HG03039 (cell line): ENCODE measurements at regions not wholly inside any gene's neighbourhood (a gene's known extent, or its start where the extent isn't known, plus 50 kb on each side); places are given as distances from the start of the nearest gene placed in this dataset.

ENCODE experiments used
- ATAC-seq: cut with Tn5 transposase; IDR thresholded peaks from one replicate; pipeline ENCODE4 v1.9.1; 2021; ENCODE audit warnings: mild to moderate bottlenecking, moderate library complexity; ENCODE audit not compliant: unreplicated experiment

DNA sequence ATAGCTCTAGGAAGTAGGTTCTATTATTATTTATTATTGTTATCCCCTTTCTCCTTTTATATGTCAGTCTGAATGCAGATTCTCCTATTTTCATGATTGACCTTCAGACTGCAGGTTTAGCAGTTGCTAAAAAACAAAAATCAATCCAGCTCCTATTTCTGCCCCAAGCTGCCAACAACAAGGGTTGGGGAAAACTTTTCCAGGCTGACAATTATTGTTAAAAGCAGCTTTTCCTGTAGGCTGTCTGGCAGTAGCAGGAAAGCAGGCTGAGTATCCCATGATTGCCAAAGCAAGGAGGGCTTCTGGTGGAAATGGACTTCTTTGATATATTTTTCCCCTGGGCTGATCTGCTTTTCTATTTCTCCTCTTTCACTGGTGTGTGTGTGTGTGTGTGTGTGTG lies 78.0 kb upstream of the CTLA4 start:
- no peak for ATAC-seq

DNA sequence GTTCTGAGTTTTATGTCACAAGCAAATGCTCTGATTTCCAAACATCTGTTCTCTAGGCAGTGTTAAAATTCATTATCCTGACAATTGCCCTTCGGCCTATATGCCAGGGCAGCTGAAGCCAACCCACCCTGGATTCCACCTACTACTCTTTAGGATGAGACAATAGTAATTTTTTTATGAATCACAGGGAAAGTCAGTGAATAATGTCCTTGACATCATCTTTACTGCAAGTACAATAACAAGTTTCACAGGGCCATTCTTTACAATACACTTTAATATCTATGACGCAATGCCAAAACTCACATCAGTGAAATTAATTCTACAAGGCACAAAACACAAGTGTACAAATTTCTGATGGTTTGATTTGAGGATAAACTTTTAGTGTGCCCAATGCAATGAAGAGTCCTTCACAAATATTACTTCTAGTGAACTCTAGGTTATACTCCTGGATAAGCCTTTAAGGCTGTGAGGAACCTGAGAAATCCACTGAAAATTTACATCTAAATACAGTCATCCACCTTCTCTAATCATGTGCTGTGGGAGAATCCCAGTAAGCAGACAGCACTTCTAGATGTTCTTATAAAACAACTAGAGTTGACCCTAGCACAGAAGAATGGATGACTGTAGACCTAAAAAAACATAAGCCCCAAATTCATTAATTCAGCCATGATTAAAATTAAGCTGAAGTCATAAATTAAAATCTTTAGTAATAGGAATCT lies 77.3 kb upstream of the CTLA4 start:
- ATAC-seq: no peak

DNA sequence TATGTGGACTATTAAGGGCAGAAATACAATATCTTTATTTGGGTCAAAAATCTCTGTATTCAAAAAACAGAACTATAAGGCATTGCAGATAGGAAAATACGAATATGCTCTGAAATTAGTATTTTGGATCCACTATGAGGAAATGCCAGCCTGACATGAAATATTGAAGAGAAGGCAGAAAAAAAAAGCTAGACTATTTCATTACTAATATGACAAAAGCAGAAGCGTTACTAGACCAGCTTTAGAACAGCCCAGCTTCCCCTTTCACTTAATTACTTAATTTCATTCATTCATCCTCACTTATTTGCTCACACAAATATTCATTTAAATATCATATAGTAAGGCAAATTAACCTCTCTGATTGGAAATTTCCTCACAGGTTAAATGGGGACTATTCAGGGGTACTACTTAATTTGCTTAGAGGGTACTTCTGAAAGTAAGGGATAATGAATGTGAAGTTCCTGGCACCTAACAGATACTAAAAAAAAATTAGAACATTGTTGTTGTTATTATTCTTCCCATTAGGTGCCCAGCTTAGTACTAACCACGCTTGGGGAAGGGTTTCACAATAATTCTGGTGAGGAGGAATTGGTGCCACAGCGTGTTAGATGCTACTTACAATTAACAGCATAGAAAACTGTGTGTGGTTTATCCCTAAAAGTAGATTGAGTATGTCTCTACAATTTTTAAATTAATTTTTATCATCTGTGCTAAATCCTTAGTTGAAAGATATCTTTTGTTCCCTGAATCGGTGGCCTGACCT lies 71.1 kb upstream of the CTLA4 start:
- no peak for ATAC-seq

DNA sequence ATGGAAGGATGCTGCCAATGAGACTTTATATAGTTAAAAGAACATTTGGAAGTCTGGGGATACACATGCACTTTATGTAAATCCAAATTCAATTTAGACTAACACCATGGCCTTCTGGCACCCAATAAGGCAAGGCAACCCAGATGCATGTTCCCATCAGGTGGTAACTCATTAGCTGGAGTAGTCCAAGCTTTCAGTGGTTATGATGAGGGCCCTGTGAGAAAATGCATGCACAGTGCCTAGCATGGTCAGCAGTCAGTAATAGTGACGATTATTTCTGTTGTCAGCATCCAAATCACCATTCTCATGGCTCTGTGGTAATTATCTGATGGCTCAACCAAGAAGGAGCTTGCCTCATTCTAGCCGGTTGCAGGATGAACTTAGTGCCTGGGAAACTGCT lies 70.3 kb upstream of the CTLA4 start:
- no peak for ATAC-seq

DNA sequence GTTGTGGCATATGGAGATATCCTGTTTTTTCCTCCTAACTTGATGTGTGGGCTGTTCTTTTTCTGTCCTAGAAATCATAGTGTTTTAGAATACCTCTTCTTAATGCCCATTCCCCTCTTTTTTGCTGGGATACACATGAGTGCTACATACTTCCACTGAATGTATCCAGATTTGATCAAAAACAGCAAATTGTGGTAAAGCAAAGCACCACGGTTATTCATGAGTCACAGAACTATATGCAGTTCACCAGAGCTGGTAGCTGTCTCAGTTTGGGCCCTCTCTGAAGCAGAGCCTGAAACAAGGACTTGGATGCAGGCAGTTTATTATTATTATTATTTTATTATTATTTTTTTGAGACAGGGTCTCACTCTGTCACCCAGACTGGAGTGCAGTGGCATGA lies 69.9 kb upstream of the CTLA4 start:
- ATAC-seq: no peak

DNA sequence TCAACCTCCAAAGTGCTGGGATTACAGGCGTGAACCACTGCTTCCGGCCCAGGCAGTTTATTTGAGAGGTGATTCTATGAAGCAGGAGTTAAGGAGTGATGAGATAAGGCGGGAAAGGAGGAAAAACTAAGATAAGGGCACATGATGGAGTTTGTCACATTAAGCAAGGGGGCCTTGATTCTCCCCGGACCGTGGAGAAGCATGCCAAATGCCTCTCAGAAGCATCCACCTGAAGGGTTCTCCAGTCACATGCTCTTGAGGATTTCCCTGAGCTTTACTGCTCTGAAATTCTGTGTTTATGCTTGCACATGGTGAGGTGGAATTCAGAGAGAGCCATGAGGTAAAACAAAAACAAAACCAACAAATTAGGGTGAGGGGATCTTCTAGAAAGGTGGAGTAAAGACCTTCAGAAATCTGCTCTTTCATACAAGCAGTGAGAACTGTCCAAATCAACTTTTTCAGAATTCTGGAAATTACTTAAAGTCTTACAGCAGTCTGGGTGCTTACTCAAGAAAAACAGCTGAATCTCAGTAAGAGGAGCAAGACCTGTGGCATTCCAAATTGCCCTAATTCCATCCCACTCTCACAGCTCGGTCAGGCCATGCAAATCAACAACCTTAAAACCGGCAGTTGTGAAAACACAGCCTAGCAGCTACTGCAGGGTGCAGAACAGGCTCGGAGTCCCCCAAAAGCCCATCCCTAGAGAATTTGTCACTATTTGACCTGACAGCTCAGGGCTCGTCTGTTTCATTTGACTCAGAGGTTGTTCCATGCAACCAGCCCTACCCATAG lies 69.1 kb upstream of the CTLA4 start:
- ATAC-seq: no peak

DNA sequence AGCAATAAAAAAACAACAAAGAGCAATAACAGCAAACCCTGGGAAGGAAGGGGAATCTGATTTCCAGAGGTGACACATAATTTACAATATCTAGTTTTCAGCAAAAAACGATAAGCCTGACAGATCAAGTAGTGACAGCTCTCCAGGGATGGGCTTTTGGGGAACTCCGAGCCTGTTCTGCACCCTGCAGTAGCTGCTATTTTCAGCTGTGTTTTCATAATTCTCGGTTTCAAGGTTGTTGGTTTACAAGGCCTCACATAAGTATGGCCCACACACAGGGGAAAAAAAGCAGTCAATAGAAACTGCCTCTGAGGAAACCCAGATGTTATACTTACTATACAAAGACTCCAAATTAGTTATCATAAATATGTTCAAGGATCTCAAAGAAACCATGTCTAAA lies 67.7 kb upstream of the CTLA4 start:
- ATAC-seq: peak; percentile 94

DNA sequence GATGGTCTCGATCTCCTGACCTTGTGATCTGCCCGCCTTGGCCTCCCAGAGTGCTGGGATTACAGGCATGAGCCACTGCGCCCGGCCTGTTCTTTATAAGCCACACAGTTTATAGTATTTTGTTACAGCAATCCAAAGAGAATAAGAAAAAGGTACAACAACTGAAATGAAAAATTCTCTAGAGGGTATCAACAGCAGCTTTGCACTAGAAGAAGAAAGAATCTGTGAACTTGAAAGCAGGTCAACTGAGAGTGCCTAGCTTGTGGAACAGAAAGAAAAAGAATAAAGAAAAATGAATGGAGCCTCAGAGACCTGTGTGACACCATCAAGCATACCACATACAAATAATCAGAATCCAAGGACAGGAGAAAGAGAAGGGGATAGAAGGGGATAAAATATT lies 66.8 kb upstream of the CTLA4 start:
- ATAC-seq: no peak

DNA sequence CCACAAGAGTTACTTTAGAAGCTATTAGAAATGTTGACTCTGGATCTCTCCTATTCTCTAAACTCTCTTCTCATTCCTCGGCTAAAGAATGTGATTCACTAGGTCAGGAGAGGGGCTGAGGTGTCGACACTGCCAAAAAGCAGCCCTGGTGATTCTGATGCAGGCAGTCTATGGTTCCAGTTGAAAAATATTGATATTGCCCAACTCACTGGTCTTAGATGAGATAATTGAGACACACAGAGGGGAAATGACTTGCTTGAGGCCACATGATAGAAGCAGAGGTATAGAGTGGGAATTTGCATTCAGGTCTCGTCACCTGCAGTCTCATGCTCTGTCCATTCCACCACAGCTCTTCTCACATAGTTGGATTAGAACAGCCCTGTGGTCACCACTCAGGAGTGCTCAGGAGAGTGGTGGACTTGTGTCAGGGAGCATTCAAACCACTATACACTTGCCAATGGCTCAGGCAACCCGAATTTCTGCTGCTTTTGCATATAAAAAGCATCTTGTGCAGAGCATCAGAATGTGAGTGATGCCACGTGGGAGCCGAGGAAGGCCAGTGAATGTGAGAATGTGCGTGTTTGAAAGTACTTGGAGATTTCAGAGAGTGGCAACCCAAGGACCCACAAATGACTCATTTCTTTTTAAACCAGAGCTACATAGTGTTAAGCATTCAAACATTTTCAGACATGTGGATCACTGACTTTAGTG lies 65.1 kb upstream of the CTLA4 start:
- ATAC-seq: no peak

DNA sequence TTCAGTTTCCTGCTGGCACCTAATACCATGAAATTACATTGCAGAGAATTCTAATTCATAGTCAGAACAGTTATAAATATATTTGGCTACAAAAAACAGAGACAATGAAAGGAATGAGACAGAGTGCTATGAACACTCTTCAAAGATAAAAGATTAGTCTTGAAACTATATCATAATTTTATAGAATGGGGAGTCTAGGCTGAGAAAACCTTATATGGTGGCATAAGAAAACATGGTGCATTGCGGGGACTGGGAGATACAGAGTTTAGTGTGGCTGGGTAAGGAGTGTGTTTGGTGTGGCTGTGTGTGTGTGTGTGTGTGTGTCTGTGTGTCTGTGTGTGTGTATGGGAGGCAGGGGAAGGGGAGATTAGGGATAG lies 64.5 kb upstream of the CTLA4 start:
- no peak for ATAC-seq

DNA sequence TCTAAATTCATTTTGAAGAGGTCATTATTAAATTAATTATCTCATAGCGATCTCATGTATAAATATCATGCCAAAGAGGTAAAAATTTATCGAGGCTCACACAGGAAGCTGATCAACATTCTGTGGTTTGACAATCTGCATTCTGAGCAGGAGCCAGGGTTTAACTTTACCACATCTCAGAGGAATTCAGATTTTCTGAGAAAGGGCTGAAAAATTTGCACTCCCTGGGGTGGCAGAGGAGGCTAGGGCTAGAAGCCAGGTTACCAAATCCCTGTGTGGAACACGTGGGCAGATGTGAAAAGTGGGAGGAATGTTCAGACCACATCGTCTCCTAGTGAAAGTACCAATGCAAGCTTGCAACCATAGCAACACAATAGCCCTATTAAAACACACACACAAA lies 63.5 kb upstream of the CTLA4 start:
- ATAC-seq: no peak

DNA sequence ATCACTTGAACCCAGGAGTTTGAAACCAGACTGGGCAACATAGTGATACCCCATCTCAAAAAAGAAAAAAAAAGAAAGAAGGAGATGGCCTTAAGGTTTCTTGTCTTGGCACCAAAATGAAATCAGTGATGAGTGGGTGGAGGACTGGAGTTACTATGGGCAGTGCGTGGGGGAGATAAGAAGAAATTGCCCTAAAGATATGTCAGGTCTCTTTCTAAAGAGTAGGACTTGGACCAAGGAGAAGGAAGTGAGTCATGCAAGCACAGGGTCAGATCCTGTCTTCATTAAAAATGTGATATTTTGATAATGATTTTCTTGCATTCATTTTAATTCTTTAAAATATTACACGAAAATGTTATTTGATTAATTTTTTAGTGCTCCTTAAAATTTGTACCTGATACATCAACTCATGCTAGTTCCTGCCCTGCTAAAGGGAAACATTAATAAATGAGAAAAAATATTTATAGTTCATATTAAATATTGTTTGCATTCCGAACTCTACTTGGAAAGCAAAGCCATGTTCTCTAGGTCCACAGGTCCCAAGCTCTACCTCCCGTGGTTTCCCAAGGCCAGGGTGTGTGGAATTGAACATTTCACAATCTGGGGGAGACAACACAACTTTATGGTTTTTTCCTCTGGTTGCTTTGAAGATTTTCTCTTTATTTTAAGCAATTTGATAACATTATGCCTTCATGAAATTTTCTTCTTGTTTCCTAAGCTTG lies 62.6 kb upstream of the CTLA4 start:
- no peak for ATAC-seq

DNA sequence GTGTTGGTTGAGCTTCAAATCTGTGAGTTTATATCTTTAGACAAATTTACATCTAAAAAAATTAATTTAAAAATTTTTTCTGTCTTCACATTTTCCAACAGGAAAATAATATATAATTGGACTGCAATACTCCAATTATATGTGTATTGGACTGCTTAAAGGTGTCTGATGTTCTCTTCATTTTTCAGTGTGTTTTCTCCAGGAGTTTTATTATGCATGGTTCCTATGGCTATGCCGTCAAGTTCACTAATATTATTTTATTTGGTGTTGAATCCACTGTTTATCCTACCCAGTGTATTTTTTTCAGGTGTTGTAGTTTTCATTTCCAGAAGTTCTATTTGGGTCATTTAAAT lies 62.1 kb upstream of the CTLA4 start:
- ATAC-seq: no peak

DNA sequence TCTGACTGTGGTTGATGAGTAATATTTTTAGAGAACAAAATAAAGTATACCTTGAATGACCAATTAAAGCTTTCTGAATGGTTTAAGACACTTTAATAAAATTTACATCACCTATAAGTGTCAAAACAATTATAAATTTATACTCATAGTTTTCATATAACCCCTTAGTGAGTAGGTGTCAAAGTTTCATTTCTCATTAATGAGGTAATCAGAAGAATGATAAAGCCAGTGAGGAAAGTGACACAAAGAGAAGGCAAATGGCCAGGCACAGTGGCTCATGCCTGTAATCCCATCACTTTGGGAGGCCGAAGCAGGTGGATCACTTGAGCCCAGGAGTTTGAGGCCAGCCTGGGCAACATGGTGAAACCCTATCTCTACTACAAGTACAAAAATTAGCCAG lies 60.8 kb upstream of the CTLA4 start:
- ATAC-seq: no peak

DNA sequence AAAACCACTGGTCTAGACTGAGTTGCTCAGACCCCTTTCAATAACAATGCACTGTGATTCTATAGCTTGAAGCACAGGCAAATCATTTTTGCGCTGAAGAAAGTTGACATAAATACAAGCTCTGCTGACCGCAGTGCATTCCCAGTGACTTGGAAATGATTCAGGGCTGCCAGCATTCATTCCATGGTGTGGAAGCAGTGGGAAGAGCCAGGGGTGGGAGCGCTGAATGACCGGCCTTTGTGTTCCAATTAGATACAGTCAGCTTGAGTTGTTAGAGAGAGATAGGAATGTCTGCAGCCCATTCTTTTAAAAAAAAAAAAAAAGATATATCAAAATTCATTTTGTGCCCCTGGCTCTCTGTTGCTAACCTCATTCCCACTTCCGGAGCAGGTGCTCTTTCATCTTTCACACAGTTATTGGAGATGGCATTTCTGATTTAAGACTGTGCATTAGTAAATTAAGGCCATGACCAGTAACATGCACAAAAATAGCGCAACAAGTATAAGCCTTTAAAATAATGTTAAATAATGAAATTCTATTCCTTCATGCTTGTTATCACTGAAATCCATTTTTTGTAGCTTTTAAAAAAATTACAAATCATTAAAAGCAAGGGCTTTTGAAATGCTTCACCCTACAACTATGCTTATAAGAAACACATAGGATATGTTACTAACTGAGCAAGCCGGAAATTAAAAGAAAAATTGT lies 59.4 kb upstream of the CTLA4 start:
- no peak for ATAC-seq

DNA sequence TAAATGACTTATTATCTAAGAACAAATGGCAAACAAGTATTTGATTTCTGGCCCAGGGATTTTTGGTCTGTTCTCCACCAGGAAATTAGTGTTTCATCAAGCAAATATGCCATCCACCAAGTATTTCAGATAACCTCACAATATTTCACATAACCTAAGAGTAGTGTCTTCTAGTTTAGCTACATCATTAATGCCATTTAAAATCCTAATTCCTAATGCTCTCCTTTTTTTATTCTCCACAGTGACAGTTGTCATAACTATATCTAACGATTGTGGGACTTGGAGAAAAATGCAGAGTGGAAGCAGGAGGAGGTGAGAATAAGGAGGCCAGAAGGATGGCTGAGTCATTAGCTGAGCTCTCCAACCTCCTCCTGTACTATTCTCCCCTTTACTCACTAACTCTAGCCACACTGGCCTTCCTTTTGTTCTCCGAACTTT lies 58.5 kb upstream of the CTLA4 start:
- ATAC-seq: no peak

DNA sequence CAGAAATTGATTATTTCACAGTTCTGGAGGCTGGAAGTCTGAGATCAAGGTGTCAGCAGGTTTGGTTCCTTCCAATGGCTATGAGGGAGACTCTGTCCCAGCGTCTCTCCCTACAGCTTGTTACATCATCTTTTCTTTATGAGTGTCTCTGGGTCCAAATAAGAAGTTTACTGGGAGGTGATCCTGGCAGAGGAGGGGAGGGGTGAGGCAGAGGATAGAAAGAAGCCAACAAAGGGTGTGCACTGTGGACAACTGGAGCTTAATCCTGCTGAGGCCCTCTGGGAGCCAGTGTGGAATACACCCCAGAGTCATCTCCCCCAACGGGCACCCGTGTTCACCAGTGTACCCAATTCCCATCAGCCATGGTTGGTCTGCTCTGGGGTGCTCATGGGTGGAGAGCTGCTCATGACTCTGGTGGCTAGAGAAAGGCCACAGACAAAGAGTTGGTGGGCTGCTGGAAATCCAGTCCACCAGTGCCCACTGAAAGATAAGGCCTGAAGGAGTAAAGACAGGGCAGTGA lies 57.5 kb upstream of the CTLA4 start:
- no peak for ATAC-seq

DNA sequence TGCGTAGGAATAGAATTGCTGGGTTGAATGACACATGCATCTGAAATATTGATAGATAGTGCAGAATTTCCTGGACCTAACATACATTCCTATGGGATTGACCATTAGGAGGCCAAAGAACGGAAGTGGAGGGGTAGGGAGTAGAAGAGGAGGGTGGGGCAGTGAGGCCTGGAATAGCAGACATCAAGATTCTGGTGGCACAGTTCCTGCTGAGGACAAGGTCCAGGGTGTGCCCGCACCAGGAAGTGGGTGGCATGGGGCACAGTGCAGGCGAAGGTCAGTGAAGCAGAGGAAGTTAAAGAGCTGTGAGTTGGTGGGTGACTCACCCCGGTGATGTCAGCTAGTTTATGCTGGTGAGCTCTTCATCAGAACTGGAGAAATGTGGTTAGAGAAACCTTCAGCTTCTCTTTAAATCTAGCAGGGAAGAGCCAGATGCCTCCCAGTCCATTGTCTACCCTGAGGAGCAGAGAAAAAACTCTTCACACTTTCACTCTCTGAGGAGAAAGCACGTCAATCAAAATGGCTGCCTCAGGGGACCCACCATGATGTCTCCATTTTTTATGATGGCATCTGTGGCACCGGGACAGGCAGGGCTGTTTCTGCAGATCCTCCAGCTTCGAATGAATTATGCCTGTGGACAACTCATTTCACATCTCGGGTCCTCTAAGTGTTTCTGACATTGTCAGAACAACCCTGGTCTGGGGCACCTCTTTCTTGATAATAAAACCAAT lies 55.9 kb upstream of the CTLA4 start:
- peak; percentile 67 for ATAC-seq
